Upper lobe of left lung (tissue), 6 donors: ENCODE measurements at regions not wholly inside any gene's neighbourhood (a gene's known extent, or its start where the extent isn't known, plus 50 kb on each side); places are given as distances from the start of the nearest gene placed in this dataset.

Experiments used
- ATAC-seq, 2 donors: fragments of 200-7000 bp; cut with Tn5 transposase; one replicate each; pipeline ENCODE4 v1.9.1; 2022; ENCODE audit warnings: mild to moderate bottlenecking in 2 of 2, moderate library complexity in 2 of 2; ENCODE audit not compliant: low FRiP score in 2 of 2
- DNase-seq, 2 donors: peaks; one replicate each; pipeline ENCODE4 v3.0.0-alpha.2; 2019 to 2020
- H3K27ac ChIP-seq, 4 donors: fragments of 200-600 bp; sonication (generic); one replicate each; pipeline ENCODE4 v1.5.1; 2016 to 2019
- H3K27me3 ChIP-seq, 4 donors: fragments of 200-600 bp; sonication (generic); one replicate each; pipeline ENCODE4 v1.5.1; 2017 to 2019
- H3K36me3 ChIP-seq, 4 donors: fragments of 200-600 bp; sonication (generic); one replicate each; pipeline ENCODE4 v1.5.1; 2016 to 2019
- H3K4me1 ChIP-seq, 4 donors: fragments of 200-600 bp; sonication (generic); one replicate each; pipeline ENCODE4 v1.5.1; 2018 to 2019
- H3K4me3 ChIP-seq, 4 donors: fragments of 200-600 bp; sonication (generic); one replicate each; pipeline ENCODE4 v1.5.1; 2017 to 2019; ENCODE audit warnings: mild to moderate bottlenecking in 2 of 4, moderate library complexity in 1 of 4
- H3K9me3 ChIP-seq, 4 donors: fragments of 200-600 bp; sonication (generic); one replicate each; pipeline ENCODE4 v1.5.1; 2018 to 2019
- EP300 ChIP-seq, 4 donors: sonication (generic); formaldehyde crosslinking; IDR thresholded peaks; one replicate each; pipeline ENCODE4 v1.5.1; 2017; ENCODE audit warnings: antibody characterized with exemption in 4 of 4, control low read depth in 2 of 4
- POLR2A ChIP-seq, 4 donors: fragments of 450-650 bp; IDR thresholded peaks; one replicate each; pipeline ENCODE4 v1.5.1; 2016 to 2017; ENCODE audit warnings: antibody characterized with exemption in 4 of 4, mild to moderate bottlenecking in 2 of 4
- POLR2AphosphoS5 ChIP-seq, 2 donors: sonication (generic); formaldehyde crosslinking; IDR thresholded peaks; one replicate each; pipeline ENCODE4 v1.5.1; 2017; ENCODE audit warnings: antibody characterized with exemption in 2 of 2
- WGBS, 2 donors: methylation state at CpG; one replicate each; pipeline ENCODE4 v1.1.5; 2017 to 2018; 5-methylcytosine and 5-hydroxymethylcytosine counted together
- TF ChIP-seq, protein P1 (sequence below), 6 experiments: fragments of 450-650 bp in 4 of 6; fragments of 200-600 bp in 2 of 6; sonication (generic) in 2 of 6; IDR thresholded peaks; one replicate each; pipeline ENCODE4 v1.5.1; 2016 to 2019; ENCODE audit warnings: antibody characterized with exemption in 6 of 6
- donor health status: DM: no; HTN: no; CAD: no; lungs with moderate emphysema.
- donor health status: DM: no; HTN: yes; CAD: no; lungs with severe emphysema.

GRCh38 chr6:119686240-119686639 lies 336.7 kb upstream of the MAN1A1 start:
- Histone ChIP-seq H3K27ac (no peak overlapping the region), H3K36me3 (no peaks in the 10 kb centered on the region), H3K4me3 (no peak overlapping the region), H3K27me3 (no peaks in the 10 kb centered on the region), H3K9me3 (no peaks in the 10 kb centered on the region), H3K4me1 (no peaks in the 10 kb centered on the region)
- ATAC-seq: no peak
- TF ChIP-seq, protein P1, sequence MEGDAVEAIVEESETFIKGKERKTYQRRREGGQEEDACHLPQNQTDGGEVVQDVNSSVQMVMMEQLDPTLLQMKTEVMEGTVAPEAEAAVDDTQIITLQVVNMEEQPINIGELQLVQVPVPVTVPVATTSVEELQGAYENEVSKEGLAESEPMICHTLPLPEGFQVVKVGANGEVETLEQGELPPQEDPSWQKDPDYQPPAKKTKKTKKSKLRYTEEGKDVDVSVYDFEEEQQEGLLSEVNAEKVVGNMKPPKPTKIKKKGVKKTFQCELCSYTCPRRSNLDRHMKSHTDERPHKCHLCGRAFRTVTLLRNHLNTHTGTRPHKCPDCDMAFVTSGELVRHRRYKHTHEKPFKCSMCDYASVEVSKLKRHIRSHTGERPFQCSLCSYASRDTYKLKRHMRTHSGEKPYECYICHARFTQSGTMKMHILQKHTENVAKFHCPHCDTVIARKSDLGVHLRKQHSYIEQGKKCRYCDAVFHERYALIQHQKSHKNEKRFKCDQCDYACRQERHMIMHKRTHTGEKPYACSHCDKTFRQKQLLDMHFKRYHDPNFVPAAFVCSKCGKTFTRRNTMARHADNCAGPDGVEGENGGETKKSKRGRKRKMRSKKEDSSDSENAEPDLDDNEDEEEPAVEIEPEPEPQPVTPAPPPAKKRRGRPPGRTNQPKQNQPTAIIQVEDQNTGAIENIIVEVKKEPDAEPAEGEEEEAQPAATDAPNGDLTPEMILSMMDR (IDR thresholded peaks at IDR 0.05): no peak
- no peak for TF ChIP-seq POLR2AphosphoS5 (IDR thresholded peaks at IDR 0.05)
- TF ChIP-seq POLR2A (IDR thresholded peaks at IDR 0.05): no peak
- TF ChIP-seq EP300 (IDR thresholded peaks at IDR 0.05): no peak
- DNase-seq: no peak

GRCh38 chr6:119683671-119684070 lies 334.1 kb upstream of the MAN1A1 start:
- H3K9me3 ChIP-seq: no peaks in the 10 kb centered on the region
- H3K4me3 ChIP-seq: no peak overlapping the region
- TF ChIP-seq, protein P1 (IDR thresholded peaks at IDR 0.05): no peak
- no peak for TF ChIP-seq POLR2AphosphoS5 (IDR thresholded peaks at IDR 0.05)
- TF ChIP-seq EP300 (IDR thresholded peaks at IDR 0.05): no peak
- TF ChIP-seq POLR2A (IDR thresholded peaks at IDR 0.05): no peak
- H3K4me1 ChIP-seq: no peaks in the 10 kb centered on the region
- H3K27ac ChIP-seq: no peak overlapping the region
- 91 to 93% methylated on average over 2 of the region's 2 CpGs for WGBS, 2 donors
- no peaks in the 10 kb centered on the region for H3K27me3 ChIP-seq
- H3K36me3 ChIP-seq: no peaks in the 10 kb centered on the region
- ATAC-seq: no peak
- no peak for DNase-seq

- TF ChIP-seq, protein P1 (IDR thresholded peaks at IDR 0.05): no peak
- TF ChIP-seq EP300 (IDR thresholded peaks at IDR 0.05) (no peak), POLR2A (IDR thresholded peaks at IDR 0.05) (no peak)
- Histone ChIP-seq H3K27ac (no peak overlapping the region), H3K9me3 (no peaks in the 10 kb centered on the region), H3K27me3 (no peaks in the 10 kb centered on the region), H3K4me3 (no peak overlapping the region), H3K36me3 (no peaks in the 10 kb centered on the region), H3K4me1 (no peaks in the 10 kb centered on the region)
- 75 to 90% methylated on average over 2 of the region's 2 CpGs for WGBS, 2 donors
- ATAC-seq (no peak), DNase-seq (no peak)
Measured at GRCh38 chr6:119683031-119683430, 333.5 kb upstream of the MAN1A1 start.

GRCh38 chr6:119678961-119679360 lies 329.4 kb upstream of the MAN1A1 start:
- TF ChIP-seq POLR2A (IDR thresholded peaks at IDR 0.05) (no peak), POLR2AphosphoS5 (IDR thresholded peaks at IDR 0.05) (no peak), EP300 (IDR thresholded peaks at IDR 0.05) (no peak)
- TF ChIP-seq, protein P1 (IDR thresholded peaks at IDR 0.05): no peak

GRCh38 chr6:119677384-119677783 lies 327.8 kb upstream of the MAN1A1 start:
- H3K4me1 ChIP-seq: no peaks in the 10 kb centered on the region
- no peak overlapping the region for H3K4me3 ChIP-seq
- WGBS, 2 donors: 61 to 75% methylated on average over 2 of the region's 2 CpGs
- ATAC-seq: no peak
- DNase-seq: no peak
- no peaks in the 10 kb centered on the region for H3K9me3 ChIP-seq
- H3K36me3 ChIP-seq: no peaks in the 10 kb centered on the region
- no peak overlapping the region for H3K27ac ChIP-seq
- TF ChIP-seq POLR2AphosphoS5 (IDR thresholded peaks at IDR 0.05) (no peak), EP300 (IDR thresholded peaks at IDR 0.05) (no peak), POLR2A (IDR thresholded peaks at IDR 0.05) (no peak)
- TF ChIP-seq, protein P1 (IDR thresholded peaks at IDR 0.05): no peak
- H3K27me3 ChIP-seq: no peaks in the 10 kb centered on the region

More at GRCh38 chr6:119678961-119679360, 329.4 kb upstream of the MAN1A1 start:
- Histone ChIP-seq H3K27ac (no peak overlapping the region), H3K27me3 (no peaks in the 10 kb centered on the region), H3K36me3 (no peaks in the 10 kb centered on the region), H3K4me1 (no peaks in the 10 kb centered on the region), H3K4me3 (no peak overlapping the region), H3K9me3 (no peaks in the 10 kb centered on the region)
- 91 to 94% methylated on average over 3 of the region's 3 CpGs for WGBS, 2 donors
- DNase-seq (no peak), ATAC-seq (no peak)
